HepG2 (cell line): ENCODE measurements at regions not wholly inside any gene's neighbourhood (a gene's known extent, or its start where the extent isn't known, plus 50 kb on each side); places are given as distances from the start of the nearest gene placed in this dataset.

Source experiments
- ATAC-seq: fragments of 200-7000 bp; cut with Tn5 transposase; 3 replicates; pipeline ENCODE4 v1.9.1; 2020; ENCODE audit warnings: mild to moderate bottlenecking, moderate library complexity
- BruUV-seq: library from RNA; stranded (reverse); fragments of 400-500 nt; replicated peaks from 2 replicates; lab custom pipeline; 2021; lab: Mats Ljungman, UMichigan
- CTCF ChIA-PET: fragments of 300-600 bp; formaldehyde crosslinking; extraction: SDS; loops from one replicate; lab custom pipeline; 2021; ENCODE audit warnings: low total read pairs, inconsistent platforms, low intra/inter-chr PET ratio; lab: Yijun Ruan, JAX
- POLR2A ChIA-PET: fragments of 350-600 bp; sonication (Branson Sonifier 250); formaldehyde crosslinking; loops from one replicate; lab custom pipeline; 2020; ENCODE audit warnings: antibody characterized with exemption, inconsistent platforms; lab: Yijun Ruan, JAX
- DNase-seq: peaks from one replicate; pipeline ENCODE4 v3.0.0-alpha.2; 2015; ENCODE audit warnings: low spot score
- FAIRE-seq: peaks from 3 replicates; lab custom pipeline; 2011; peaks lifted over from hg19 to GRCh38; lab: Jason Lieb, UNC
- H2AFZ ChIP-seq: one replicate; pipeline ENCODE4 v1.6.1; 2011; ENCODE audit warnings: low read length, inconsistent platforms
- H3K27ac ChIP-seq: fragments of 300-600 bp; 3 replicates; pipeline ENCODE4 v1.8.0; 2011; ENCODE audit warnings: mixed run types, mild to moderate bottlenecking, mixed read lengths, low read length, inconsistent platforms; ENCODE audit not compliant: insufficient read depth; ENCODE audit errors: extremely low read length
- H3K27me3 ChIP-seq, 2 experiments: fragments of 200-600 bp in 1 of 2; 2 replicates in 1 of 2; 3 replicates in 1 of 2; pipeline versions ENCODE4 v1.6.0 to v1.8.0; 2011; ENCODE audit warnings: low read length in 2 of 2, mild to moderate bottlenecking in 2 of 2, moderate library complexity in 2 of 2, inconsistent platforms in 1 of 2; ENCODE audit not compliant: insufficient read depth in 2 of 2, control insufficient read depth in 1 of 2
- H3K36me3 ChIP-seq, 2 experiments: fragments of 200-600 bp in 1 of 2; replicated peaks in 1 of 2; 2 replicates in 1 of 2; 3 replicates in 1 of 2; pipeline versions ENCODE4 v1.5.1 to v1.8.0; 2011; ENCODE audit warnings: low read length in 2 of 2, inconsistent platforms in 1 of 2; ENCODE audit not compliant: insufficient read depth in 2 of 2, control insufficient read depth in 1 of 2
- H3K4me1 ChIP-seq: 2 replicates; pipeline ENCODE4 v1.5.1; 2012; ENCODE audit warnings: low read length, inconsistent platforms; ENCODE audit not compliant: insufficient read depth
- H3K4me2 ChIP-seq: 2 replicates; pipeline ENCODE4 v1.6.0; 2011; ENCODE audit warnings: low read depth, low read length, inconsistent platforms
- H3K4me3 ChIP-seq, 3 experiments: fragments of 200-600 bp in 1 of 3; sonication (generic), shearing (Covaris generic) in 1 of 3; replicated peaks in 1 of 3; 2 replicates each; pipeline ENCODE4 v1.5.1; 2011 to 2016; ENCODE audit warnings: low read length in 3 of 3, inconsistent platforms in 2 of 3, low read depth in 2 of 3, mild to moderate bottlenecking in 2 of 3, control low read depth in 1 of 3, mixed read lengths in 1 of 3; ENCODE audit not compliant: insufficient read depth in 1 of 3
- H3K79me2 ChIP-seq: one replicate; pipeline ENCODE4 v1.6.1; 2011; ENCODE audit warnings: low read length, inconsistent platforms; ENCODE audit not compliant: insufficient read depth
- H3K9ac ChIP-seq: 2 replicates; pipeline ENCODE4 v1.6.0; 2011; ENCODE audit warnings: mild to moderate bottlenecking, low read depth, low read length, inconsistent platforms; ENCODE audit not compliant: insufficient read depth
- H3K9me3 ChIP-seq: 2 replicates; pipeline ENCODE4 v1.5.1; 2012; ENCODE audit warnings: mild to moderate bottlenecking, low read length
- H4K20me1 ChIP-seq: 2 replicates; pipeline ENCODE4 v1.6.0; 2011; ENCODE audit warnings: inconsistent platforms, mild to moderate bottlenecking, low read length, moderate library complexity; ENCODE audit not compliant: insufficient read depth
- DNMT1 ChIP-seq: sonication (generic); formaldehyde crosslinking; IDR thresholded peaks from 2 replicates; pipeline ENCODE4 v1.5.1; 2020; ENCODE audit warnings: mild to moderate bottlenecking, missing genetic modification reagents
- ELF1 ChIP-seq: sonication (generic); formaldehyde crosslinking; IDR thresholded peaks from 2 replicates; pipeline ENCODE4 v1.4.0; 2020; ENCODE audit warnings: missing genetic modification reagents
- FIP1L1 ChIP-seq: fragments of 200-400 bp; formaldehyde crosslinking; IDR thresholded peaks from 2 replicates; pipeline ENCODE4 v1.6.1; 2018; ENCODE audit warnings: low read depth, mild to moderate bottlenecking, low read length, moderate library complexity, borderline replicate concordance; ENCODE audit not compliant: insufficient read depth
- KLF15 ChIP-seq: sonication (generic); formaldehyde crosslinking; IDR thresholded peaks from 2 replicates; pipeline ENCODE4 v1.8.1; 2023; ENCODE audit warnings: borderline replicate concordance, mild to moderate bottlenecking, inconsistent platforms, missing genetic modification reagents, mixed read lengths
- MED8 ChIP-seq: sonication (generic); formaldehyde crosslinking; IDR thresholded peaks from 2 replicates; pipeline ENCODE4 v1.8.1; 2023; ENCODE audit warnings: mild to moderate bottlenecking, missing genetic modification reagents; ENCODE audit not compliant: insufficient replicate concordance
- MLLT10 ChIP-seq: sonication (generic); formaldehyde crosslinking; IDR thresholded peaks from 2 replicates; pipeline ENCODE4 v1.4.0; 2020; ENCODE audit warnings: missing genetic modification reagents
- PAF1 ChIP-seq: IDR thresholded peaks from 2 replicates; pipeline ENCODE4 v1.6.1; 2016; ENCODE audit warnings: missing genetic modification reagents, missing compliant biosample characterization
- PRMT3 ChIP-seq: sonication (generic); formaldehyde crosslinking; IDR thresholded peaks from 2 replicates; pipeline ENCODE4 v1.8.1; 2022; ENCODE audit warnings: low read depth, mild to moderate bottlenecking, moderate library complexity, missing genetic modification reagents, borderline replicate concordance
- TBL1XR1 ChIP-seq: fragments of 150-350 bp; IDR thresholded peaks from 2 replicates; pipeline ENCODE4 v1.6.1; 2014; ENCODE audit warnings: borderline replicate concordance, low read length; ENCODE audit not compliant: partially characterized antibody
- ZNF468 ChIP-seq: sonication (generic); formaldehyde crosslinking; IDR thresholded peaks from 2 replicates; pipeline ENCODE4 v1.8.0; 2022; ENCODE audit warnings: mild to moderate bottlenecking, moderate library complexity, missing genetic modification reagents
- ZSCAN31 ChIP-seq: sonication (generic); formaldehyde crosslinking; IDR thresholded peaks from 2 replicates; pipeline ENCODE4 v1.5.0; 2020; ENCODE audit warnings: low read depth, mild to moderate bottlenecking, missing genetic modification reagents
- WGBS: methylation state at CpG from one replicate; pipeline ENCODE4 v1.1.6; 2017; ENCODE audit warnings: low lambda C conversion rate; 5-methylcytosine and 5-hydroxymethylcytosine counted together
- in situ Hi-C: cut with HindIII; loops from 2 replicates; pipeline ENCODE4 v1.10.0; 2017; ENCODE audit warnings: low pct_unique_long_range_greater_than_20kb; ENCODE audit not compliant: extremely low pct_ligation_motif_present
- intact Hi-C: fragments of 100-400 bp; cut with micrococcal nuclease; formaldehyde crosslinking; loops from one replicate; pipeline ENCODE4 v1.10.0; 2022; ENCODE audit not compliant: unreplicated experiment
- TF ChIP-seq, protein P1 (sequence below): sonication (generic); formaldehyde crosslinking; IDR thresholded peaks from 2 replicates; pipeline ENCODE4 v1.5.0; 2020; ENCODE audit warnings: missing genetic modification reagents

DNA sequence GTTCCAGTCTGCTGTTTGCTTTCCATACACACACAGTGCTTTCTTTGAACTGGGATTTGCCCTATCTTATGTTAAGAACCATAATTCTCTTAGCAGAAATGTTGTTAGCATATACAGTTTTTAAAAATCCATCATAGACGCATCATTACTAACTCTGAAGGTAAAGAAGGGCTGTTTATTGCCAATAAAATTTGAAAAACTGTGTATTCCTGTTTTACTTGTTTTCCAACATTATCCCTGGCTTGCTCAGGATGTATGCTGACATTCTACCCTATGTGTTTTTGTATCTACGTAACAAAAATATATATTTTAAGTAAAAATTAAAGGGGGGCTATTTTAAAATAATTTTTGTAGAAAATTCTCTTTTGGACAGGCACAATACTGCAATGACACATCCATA, 857.2 kb downstream of the BRINP3 start (continued):
- TF ChIP-seq ZSCAN31 (CRISPR knock-in tag) = no peak
- no peak for TF ChIP-seq TBL1XR1
- no peak for TF ChIP-seq PRMT3
- no peak for TF ChIP-seq DNMT1
- TF ChIP-seq ELF1 (CRISPR knock-in tag) = no peak
- TF ChIP-seq, protein P1, sequence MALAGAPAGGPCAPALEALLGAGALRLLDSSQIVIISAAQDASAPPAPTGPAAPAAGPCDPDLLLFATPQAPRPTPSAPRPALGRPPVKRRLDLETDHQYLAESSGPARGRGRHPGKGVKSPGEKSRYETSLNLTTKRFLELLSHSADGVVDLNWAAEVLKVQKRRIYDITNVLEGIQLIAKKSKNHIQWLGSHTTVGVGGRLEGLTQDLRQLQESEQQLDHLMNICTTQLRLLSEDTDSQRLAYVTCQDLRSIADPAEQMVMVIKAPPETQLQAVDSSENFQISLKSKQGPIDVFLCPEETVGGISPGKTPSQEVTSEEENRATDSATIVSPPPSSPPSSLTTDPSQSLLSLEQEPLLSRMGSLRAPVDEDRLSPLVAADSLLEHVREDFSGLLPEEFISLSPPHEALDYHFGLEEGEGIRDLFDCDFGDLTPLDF (CRISPR knock-in tag) = no peak
- TF ChIP-seq FIP1L1 = no peak
- TF ChIP-seq MLLT10 = no peak

DNA sequence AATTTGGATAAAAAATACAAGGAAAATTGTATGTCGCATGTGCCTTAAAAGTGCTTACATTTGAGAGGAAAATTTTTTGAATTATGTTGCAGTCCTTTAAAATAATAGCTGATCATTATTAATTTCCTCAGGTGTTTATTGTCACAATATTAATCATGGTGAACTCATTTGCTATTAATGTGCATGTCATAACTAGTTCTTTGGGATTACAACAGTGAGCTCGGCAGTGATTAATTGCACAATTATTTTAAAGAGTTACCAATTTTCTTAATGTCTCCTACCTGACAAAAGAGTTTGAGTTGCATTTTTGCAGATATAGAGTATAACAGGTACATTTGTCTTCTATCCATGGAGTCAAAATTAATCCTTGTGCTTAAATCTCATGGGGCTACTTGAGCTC, 854.3 kb downstream of the BRINP3 start:
- Histone ChIP-seq H3K4me2 (no peak overlapping the region), H3K4me3 (no peak overlapping the region), H2AFZ (no peak overlapping the region), H3K36me3 (no peaks in the 10 kb centered on the region), H3K27ac (no peak overlapping the region), H4K20me1 (no peaks in the 10 kb centered on the region), H3K79me2 (no peaks in the 10 kb centered on the region)
- no peak for ATAC-seq
- no TSS peak for BruUV-seq
- WGBS = 5% methylated on average over 2 of the region's 2 CpGs
- ChIA-PET CTCF (no interaction called here), POLR2A (no interaction called here)
- in situ Hi-C loops = no loop called here
- no peak for TF ChIP-seq MED8 (CRISPR knock-in tag)
- TF ChIP-seq KLF15 (CRISPR knock-in tag) = no peak
- TF ChIP-seq PAF1 (CRISPR knock-in tag) = no peak
- no peak for TF ChIP-seq ZNF468 (CRISPR knock-in tag)
- TF ChIP-seq, all 625 proteins: peak for 0
- Histone ChIP-seq H3K9ac (no peak overlapping the region), H3K9me3 (no peaks in the 10 kb centered on the region), H3K4me1 (no peaks in the 10 kb centered on the region), H3K27me3 (no peaks in the 10 kb centered on the region; a peak in 1 of 5 replicates)
- DNase-seq (no peak), FAIRE-seq (no peak)
- intact Hi-C loops = loop anchor here (5.0 kb wide), 1 partner anchor 1489 kb away; no protein-coding TSS in a partner anchor
